HG02938 (cell line): ENCODE measurements at regions not wholly inside any gene's neighbourhood (a gene's known extent, or its start where the extent isn't known, plus 50 kb on each side); places are given as distances from the start of the nearest gene placed in this dataset.

ENCODE experiments used
- ATAC-seq: cut with Tn5 transposase; IDR thresholded peaks from one replicate; pipeline ENCODE4 v1.9.1; 2021; ENCODE audit warnings: mild to moderate bottlenecking, moderate library complexity; ENCODE audit not compliant: unreplicated experiment

DNA sequence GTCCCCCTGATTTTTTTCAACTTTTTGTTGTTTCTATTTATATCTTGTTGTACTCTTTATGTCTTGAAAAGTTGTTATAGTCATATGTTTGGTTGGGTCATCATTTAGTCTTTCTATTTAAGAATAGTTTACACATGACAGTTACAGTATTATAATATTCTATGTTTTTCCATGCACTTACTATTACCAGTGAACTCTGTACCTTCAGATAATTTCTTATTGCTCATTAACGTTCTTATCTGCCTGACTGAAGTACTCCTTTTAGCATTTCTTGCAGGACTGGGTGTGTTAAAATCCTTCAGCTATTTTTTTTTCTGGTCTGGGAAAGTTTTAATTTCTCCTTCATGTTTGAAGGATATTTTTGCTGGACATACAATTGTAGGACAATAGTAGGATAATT lies 157.7 kb upstream of the DIPK2B start:
- ATAC-seq: no peak

DNA sequence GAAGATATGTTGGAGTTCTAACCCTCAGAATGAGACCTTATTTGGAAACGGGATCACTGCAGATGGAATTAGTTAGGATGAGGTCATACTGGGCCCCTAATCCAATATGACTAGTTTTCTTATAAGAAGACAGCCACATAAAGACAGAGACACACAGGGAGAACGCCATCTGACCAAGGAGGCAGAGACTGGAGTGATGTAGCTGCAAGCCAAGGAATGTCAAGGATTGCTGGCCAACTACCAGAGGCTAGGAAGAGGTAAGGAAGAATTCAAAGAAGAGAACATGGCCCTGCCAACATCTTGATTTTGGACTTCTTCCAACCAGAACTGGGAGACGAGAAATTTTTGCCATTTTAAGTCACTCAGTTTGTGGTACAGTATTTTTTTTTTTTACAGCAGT lies 152.8 kb upstream of the DIPK2B start:
- ATAC-seq: no peak

DNA sequence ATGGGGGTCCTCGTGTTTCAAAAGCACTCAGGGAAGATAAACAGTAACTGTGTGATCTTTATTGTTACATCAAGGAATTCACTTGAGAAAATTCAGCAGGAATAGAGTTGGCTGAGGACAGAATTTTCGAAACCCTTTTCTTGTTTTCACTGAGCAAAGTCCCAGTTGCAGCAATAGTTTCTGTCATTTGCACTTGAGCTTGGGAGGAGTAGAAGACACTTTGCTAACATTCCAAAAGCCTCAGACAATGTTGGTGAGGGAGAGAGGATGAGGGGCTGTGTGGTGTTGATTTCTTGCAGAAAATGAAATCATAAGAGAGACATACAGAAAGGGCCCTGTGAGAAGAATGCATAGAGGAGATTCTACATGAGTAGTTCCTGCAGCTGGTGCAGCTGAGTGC lies 151.9 kb upstream of the DIPK2B start:
- ATAC-seq: no peak

DNA sequence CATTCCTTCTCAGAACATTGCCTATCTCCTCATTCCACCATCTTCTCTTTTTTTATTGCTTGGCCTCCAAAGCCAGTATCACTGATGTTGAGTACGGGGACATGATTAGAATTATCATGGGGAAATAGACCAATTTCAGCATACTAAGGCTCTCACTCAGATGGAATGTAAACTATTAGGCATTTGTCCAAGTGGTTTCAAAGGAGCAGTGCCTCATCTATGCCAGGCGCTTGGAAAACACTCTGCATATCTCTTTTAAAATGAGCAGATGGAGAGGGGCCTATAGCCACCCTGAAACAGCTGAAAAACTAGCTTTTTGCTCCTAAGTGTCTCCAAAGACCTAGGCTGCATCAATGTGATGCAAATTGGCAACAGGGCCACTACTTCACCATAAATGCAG lies 150.8 kb upstream of the DIPK2B start:
- ATAC-seq: no peak

DNA sequence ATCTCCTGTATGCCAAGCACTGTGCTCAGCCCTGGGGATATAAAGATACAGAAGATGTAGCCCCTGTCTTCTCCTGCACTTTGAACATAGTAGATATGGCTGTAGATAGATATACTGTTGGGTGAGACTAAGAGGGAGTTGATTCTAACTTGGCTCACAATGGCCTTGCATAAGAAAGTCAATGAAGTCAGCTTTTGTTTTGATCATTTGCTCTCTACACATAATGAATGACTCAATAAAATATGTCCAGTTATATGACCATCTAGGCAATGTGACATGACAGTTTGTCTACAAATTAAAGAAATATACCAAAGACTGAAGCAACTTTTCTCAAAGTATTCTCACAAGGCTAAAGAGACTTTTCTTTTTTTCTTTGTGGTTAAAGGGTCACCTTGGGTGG lies 147.6 kb upstream of the DIPK2B start:
- ATAC-seq: no peak

DNA sequence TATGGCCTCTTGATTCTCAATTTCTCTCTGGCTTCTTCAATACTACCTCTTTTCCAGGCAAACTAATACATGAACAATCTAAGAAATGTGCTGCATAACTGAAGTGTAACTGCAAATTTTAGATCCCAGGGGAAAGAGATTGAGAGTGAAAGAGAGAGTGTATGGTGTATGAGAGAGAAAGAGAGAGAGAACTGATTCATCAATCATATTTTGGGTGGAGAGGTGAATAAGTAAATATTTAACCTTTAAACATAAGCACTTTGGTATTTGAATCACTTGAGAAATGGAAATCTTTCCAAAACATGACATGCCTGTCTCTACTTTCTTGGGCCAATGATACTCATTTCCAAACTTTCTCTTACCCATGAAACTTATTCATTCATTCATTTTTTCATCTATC lies 147.2 kb upstream of the DIPK2B start:
- ATAC-seq: no peak

DNA sequence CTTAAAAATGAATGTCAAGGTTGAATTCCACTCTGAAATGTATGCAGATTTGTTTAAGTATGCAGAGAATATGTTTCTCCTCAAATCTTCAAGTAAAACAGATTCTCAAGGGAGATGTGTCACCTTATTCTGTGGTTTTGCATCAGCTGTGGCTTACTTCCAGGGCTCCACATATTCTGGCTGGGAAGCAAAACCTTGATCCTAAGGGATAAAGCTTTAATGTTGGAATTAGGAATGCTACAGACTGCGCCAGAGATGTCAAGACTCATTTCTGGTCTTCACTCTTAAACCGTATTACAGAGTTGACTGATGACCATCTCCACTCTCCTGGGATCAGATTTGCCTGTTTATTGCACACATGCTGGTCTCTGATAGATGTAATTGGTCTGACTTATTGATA lies 143.9 kb upstream of the DIPK2B start:
- no peak for ATAC-seq

DNA sequence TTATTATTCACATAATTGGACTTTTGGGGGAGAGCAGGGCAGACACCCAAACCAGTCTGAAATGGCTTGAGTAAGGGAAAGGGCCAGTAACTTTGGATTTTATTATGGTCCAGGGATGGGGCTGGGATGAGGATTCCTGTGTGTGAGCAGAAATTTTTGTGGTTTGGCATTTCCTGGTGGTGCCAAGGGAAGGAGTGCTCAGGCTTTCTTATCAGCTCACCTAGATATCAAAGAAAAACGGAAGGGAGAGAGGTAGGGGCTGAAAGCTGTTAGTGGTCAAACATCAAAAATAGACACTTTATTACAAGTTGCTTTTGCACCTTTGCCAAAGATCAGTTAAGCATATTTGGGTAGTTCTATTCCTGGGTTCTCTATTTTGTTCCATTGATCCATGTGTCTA lies 128.5 kb upstream of the DIPK2B start:
- no peak for ATAC-seq

DNA sequence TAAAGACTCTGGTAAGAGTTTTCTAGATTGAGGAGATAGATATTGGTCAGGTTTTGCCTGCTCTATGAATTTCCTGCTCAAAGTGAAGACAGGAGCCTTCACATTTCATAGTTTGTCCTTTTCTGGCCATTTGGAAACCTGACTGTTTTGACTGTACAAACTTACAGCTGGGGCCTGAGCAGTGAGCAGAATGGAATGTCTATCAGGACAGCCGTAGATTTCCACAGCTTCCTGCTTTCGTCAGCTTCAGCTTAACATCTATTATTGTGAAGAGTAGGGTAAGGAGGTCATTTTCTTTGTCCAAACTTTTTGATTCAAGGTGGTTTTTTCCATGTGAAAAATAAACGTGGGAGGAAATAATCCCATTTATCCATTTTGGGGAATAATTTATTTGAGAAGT lies 124.3 kb upstream of the DIPK2B start:
- ATAC-seq: no peak

DNA sequence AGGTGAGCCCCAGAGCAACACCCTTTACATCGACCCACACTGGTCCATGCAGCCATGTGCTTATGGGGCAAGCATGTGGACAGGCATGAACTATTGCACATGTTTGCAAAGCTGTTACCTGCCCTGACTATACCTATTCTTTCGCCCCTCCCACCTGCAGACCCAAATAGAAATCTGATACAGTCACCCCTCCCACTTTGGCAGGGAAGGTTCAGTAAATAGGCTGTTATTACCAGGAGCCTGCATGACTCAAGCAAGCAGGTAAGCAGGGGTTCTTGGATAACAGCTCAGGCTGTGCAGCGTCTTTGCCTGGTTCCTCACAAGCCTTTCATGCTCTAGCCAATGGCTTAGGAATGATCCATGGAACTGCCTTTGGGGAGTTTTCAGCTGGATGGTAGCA lies 122.7 kb upstream of the DIPK2B start:
- ATAC-seq: no peak

DNA sequence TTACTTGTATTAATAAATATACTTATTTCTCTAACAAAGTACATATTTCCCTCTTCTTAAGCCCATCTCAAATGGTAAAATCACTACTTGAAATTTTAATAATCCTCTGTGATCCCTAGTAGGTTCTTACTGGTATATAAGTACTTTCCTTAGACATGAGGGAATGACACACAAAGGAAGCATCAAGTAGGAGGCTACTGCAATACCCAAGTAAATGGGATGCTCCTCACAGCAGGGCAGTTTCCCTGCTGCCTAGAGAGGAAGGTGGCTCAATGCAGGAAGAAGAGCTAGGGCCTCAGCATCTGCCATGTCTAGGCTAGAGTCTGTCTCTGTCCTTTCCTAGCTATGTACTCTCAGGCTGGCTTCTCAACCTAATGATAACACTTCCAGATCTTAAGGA lies 122.1 kb upstream of the DIPK2B start:
- ATAC-seq: no peak

DNA sequence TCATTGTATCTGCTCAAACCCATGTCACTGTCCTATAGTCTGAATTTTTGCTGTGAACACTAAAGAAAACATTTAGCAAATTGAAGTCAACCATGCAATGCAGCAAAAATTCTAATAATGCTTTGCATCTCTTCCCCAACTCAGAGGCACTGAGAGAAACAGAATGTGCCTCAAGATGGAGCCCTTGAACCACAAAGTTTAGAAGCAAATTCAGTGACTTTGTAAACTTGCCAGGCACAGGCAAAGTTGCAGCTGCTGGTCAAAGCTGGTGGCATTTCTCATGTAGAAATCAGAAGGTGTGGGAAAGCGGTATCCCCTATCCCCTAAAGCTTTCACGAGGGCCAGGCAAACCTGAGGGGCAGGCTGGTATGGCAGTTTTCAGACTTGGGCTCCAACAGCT lies 121.7 kb upstream of the DIPK2B start:
- no peak for ATAC-seq

DNA sequence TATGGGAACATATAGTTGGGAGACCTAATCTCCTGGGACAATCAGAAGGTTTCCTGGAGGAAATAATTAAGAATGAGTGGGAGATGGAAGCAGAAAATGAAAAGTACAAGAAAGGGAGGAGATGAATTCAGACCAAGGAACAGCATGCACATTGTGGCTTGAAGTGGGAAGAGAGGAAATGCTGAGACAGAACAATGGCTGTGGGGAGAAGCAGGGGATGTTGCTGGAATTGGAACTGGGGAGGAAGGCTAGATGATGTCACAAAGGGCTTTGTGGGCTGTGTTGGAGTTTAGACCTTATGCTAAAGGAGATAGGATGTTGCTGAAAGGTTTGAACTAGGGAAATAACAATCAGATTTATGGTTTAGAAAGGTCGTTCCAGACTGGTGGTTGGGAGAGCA lies 119.5 kb upstream of the DIPK2B start:
- no peak for ATAC-seq

DNA sequence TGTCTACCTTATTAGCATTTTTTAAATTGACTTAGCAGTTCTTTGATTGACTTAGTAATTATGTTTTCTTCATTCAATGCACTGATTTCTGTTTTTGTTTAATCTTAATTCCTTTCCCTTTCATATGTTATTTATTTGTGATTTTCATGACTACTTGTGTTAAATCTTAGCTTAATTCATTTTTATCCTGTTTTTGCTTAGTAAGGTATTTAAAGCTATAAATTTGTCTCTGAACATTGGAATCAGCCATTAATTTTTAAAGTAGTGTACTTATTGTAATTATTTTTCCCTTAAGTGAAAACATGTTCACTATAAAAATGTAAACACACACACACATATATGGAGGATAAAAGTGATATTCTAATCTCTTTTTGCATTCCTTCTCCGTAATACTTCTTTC lies 109.1 kb upstream of the DIPK2B start:
- ATAC-seq: no peak

DNA sequence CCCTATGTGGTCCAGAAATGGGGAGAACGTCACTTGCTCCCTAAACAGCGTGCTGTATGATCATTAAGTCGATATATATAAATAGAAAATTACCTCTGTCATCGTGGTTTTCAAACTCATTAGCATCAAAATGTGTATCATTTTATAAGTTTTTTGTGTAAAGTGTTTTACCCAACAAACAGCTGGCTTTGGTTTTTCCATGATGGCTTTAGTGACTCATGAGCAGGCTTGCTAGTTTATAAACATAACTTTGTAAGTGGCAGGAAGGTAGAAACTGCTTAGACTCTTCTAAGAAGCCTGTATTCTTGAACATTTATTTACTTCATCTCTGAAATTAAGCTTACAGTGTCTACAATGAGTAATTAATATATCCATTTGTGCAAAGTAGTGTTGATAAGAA lies 108.4 kb upstream of the DIPK2B start:
- ATAC-seq: no peak

DNA sequence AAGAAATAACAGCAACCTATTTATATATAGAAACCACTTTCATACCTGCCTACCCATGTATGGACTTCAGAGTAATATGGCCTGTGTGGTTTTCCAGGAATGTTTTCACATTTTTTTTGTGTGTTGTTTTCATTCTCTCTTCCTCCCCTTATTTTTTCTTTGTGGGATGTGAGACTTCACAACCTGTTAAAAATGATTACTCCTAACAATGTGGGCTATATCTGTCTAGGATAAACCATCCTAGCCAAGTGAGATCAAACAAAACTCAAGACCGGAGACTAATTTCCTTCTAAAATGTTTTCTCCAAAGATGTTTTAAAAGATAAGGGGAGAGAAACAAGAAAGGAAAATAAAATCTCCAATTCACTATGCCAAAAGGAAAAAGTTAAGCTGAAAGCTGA lies 106.1 kb upstream of the DIPK2B start:
- no peak for ATAC-seq

DNA sequence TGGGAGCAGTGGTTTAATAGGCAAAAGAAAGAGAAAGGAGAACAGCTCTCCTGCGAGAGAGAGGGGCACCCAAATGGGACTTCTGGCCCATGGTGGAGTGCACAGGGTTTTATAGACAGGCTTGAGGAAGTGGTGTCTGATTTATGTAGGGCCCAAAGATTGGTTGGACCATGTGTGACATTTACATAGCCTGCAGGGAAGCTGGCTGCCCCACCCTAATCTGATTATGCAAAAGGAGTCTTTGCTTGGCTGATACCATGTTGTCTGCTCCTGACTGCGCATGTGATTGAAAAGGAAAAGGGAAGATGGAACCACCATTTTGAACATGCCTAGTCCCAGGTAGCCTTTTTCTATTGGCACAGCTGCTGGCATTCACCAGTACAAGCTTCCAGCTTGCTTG lies 100.0 kb upstream of the DIPK2B start:
- ATAC-seq: no peak

DNA sequence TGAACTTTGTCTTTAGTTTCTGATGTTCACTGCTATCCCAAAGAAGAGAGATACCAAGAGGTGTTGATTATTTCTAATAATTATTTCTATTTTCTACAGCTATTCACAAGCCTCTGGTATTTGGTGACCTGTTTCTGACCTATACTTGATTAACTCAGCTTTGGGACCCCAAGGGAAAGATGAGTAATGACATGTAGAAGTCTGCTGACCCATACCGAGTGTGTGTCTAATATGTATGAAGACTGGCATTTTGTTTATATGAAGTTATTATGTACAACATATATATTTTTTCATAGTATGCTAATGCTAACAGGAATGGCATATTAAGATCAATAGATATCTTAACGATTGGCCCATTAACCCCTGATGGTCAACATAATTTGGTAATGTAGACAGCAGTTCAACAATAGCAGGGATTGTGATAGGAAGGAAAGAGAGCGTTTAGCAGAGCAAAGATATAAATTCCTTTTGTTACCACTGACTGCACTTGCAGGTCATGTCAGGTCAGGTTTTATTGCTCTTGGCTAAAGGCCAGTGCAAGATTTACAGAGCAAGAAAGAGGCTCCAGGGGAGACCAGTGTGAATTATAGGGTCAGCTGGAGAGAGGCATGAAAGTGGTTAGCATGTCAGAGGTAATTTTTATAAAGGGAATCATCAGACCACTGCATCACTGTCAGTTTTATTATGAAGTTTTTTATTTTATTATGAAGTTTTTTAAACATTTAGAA lies 94.7 kb upstream of the DIPK2B start:
- ATAC-seq: no peak

DNA sequence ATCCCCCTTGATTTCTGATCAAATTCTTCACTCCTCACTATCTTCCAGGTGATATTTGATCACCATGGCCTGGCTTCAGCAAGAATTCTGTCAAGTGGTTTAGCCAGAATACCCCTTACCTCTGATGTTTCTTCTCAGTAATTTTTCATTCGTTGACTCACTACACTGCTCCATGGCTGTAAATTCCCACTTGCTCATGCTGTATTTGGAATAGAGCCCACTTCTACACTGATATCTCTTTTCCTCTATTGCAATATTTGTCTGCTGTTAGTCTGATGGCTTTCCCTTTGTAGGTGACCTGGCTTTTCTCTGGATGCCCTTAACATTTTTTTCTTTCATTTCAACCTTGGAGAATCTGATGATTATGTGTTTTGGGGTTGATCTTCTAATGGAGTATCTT lies 73.9 kb upstream of the DIPK2B start:
- ATAC-seq: no peak

DNA sequence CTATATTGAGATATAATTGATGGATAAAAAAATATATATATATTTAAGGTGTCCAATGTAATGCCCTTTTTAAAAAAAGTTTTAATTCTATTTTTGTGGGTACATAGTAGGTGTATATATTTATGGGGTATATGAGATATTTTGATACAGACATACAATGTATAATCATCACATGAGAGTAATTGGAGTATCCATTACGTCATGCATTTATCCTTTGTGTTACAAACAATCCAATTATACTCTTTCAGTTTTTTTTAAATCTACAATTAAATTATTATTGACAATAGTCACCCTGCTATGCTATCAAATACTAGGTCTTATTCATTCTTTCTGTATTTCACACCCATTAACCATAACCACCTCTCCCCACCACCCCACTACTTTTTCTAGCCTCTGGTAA lies 66.3 kb upstream of the DIPK2B start:
- no peak for ATAC-seq

DNA sequence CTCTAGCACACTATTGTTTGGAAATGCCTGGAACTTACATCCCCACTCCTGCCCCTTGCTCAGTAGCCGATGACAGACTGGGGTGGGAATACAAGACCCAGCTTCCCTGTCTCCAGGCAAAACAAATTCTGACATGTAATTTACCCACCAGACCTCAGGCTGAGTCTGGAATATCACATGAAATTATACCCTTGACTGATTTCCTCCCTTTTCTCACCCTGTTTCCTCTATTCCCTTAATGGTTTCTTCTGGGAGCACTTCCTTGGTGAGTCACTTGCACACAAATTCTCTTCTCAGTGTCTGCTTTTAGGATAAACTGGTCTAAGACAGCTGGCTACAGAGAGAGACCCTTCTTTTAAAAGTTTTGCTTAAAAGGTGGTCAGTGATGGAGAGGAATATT lies 65.8 kb upstream of the DIPK2B start:
- no peak for ATAC-seq

DNA sequence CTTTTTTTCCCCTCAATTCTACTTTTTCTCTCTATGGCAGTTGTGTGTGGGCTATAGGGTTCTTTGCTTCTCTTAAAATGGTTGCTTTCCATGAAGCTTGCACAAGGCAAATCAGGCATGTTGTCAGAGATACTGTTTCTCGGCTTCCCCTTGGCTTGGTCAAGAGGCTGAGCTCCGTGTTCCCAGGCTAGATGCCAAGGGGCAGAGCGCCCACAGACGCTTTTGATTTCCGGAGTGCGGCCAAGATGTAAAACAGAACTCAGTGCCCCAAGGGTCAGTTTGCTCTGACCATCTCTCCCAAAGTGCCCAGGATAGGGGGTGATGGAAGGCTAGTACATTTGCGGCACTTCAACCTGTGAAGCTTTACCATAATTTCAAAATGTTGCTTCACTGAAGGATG lies 64.2 kb upstream of the DIPK2B start:
- no peak for ATAC-seq

DNA sequence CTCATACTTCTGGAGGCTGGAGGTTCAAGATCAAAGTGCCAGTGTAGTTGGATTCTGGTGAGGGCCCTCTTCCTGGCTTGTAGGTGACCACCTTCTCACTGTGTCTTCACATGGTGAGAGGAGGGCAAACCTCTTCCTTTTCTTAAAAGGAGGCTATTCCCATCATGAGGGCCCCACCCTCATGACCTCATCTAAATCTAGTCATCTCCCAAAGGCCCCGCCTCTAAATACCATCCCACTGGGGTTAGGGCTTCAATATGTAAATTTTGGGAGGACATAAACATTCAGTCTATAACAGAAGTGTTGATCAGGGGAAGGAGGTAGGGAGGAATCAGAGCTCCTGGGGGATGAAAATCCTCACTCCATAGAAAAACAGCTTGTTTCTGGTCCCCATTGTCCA lies 60.8 kb upstream of the DIPK2B start:
- ATAC-seq: no peak

DNA sequence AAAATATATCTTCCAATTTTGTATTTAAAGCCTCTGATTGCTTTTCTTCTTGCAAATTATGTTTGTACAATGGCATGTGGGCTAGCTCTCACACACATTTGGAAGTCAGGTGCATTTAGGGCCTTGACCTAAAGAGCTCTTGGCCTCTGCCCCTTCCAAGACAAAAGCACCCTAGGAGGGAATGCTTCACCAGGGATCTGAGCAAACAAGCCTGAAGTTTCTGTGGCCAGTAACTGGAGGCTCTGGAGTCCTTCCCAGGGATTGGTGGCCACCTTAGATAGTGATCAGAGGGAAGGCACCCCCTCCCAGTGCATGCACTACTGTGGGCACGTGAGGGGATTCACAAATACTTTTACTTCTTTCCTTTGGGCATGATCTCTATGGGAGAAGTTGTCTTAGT lies 60.3 kb upstream of the DIPK2B start:
- ATAC-seq: no peak
